HG03108 (cell line): ENCODE measurements at regions not wholly inside any gene's neighbourhood (a gene's known extent, or its start where the extent isn't known, plus 50 kb on each side); places are given as distances from the start of the nearest gene placed in this dataset.
"Not testable (repeated sequence)": the region's sequence is repeated elsewhere in the genome, so short reads cannot be mapped to it uniquely, and the experiment has no call there.

Experiments
- ATAC-seq: cut with Tn5 transposase; IDR thresholded peaks from one replicate; pipeline ENCODE4 v1.9.1; 2021; ENCODE audit warnings: moderate library complexity; ENCODE audit not compliant: unreplicated experiment

- no peak for ATAC-seq
Observed at GRCh38 chr13:57899096-57899495, 267.6 kb downstream of the PCDH17 start.

GRCh38 chr13:57909833-57910232 lies 278.3 kb downstream of the PCDH17 start:
- not testable (repeated sequence) for ATAC-seq

- ATAC-seq, result no peak
Observed at GRCh38 chr13:57918086-57918485, 286.5 kb downstream of the PCDH17 start.

- ATAC-seq, result no peak
Observed at GRCh38 chr13:57918913-57919312, 287.4 kb downstream of the PCDH17 start.

GRCh38 chr13:57925250-57925649 lies 293.7 kb downstream of the PCDH17 start:
- no peak for ATAC-seq

- no peak for ATAC-seq
Observed at GRCh38 chr13:57925751-57926150, 294.2 kb downstream of the PCDH17 start.

- no peak for ATAC-seq
Observed at GRCh38 chr13:57932061-57932460, 300.5 kb downstream of the PCDH17 start.

GRCh38 chr13:57933606-57934005 lies 302.1 kb downstream of the PCDH17 start:
- no peak for ATAC-seq

GRCh38 chr13:57935965-57936364 lies 304.4 kb downstream of the PCDH17 start:
- no peak for ATAC-seq

- ATAC-seq, result peak; percentile 98
Observed at GRCh38 chr13:57946361-57946760, 314.8 kb downstream of the PCDH17 start.

- no peak for ATAC-seq
Observed at GRCh38 chr13:57948884-57949283, 317.3 kb downstream of the PCDH17 start.

GRCh38 chr13:57969951-57970350 lies 338.4 kb downstream of the PCDH17 start:
- no peak for ATAC-seq

- ATAC-seq, result no peak
Observed at GRCh38 chr13:57970404-57970803, 338.9 kb downstream of the PCDH17 start.

GRCh38 chr13:57982782-57983181 lies 351.2 kb downstream of the PCDH17 start:
- no peak for ATAC-seq

GRCh38 chr13:57988276-57988675 lies 356.7 kb downstream of the PCDH17 start:
- no peak for ATAC-seq

GRCh38 chr13:57991041-57991440 lies 359.5 kb downstream of the PCDH17 start:
- no peak for ATAC-seq

GRCh38 chr13:57992416-57992815 lies 360.9 kb downstream of the PCDH17 start:
- no peak for ATAC-seq

GRCh38 chr13:57996717-57997116 lies 365.2 kb downstream of the PCDH17 start:
- no peak for ATAC-seq

- ATAC-seq, result no peak
Observed at GRCh38 chr13:58004751-58005150, 373.2 kb downstream of the PCDH17 start.

- no peak for ATAC-seq
Observed at GRCh38 chr13:58018020-58018419, 386.5 kb downstream of the PCDH17 start.

GRCh38 chr13:58018865-58019264 lies 387.3 kb downstream of the PCDH17 start:
- no peak for ATAC-seq

GRCh38 chr13:58024103-58024502 lies 392.6 kb downstream of the PCDH17 start:
- ATAC-seq, result no peak

GRCh38 chr13:58025821-58026220 lies 394.3 kb downstream of the PCDH17 start:
- ATAC-seq, result no peak
